Limb (tissue), 2 donors: ENCODE measurements at regions not wholly inside any gene's neighbourhood (a gene's known extent, or its start where the extent isn't known, plus 50 kb on each side); places are given as distances from the start of the nearest gene placed in this dataset.

Experiments used
- DNase-seq, 2 donors: peaks; one replicate each; pipeline ENCODE4 v3.0.0-alpha.2; 2016; ENCODE audit errors: extremely low spot score in 2 of 2

- DNase-seq = no peak
Measured at GRCh38 chr11:134524201-134524600, 112.2 kb upstream of the B3GAT1 start.

DNA sequence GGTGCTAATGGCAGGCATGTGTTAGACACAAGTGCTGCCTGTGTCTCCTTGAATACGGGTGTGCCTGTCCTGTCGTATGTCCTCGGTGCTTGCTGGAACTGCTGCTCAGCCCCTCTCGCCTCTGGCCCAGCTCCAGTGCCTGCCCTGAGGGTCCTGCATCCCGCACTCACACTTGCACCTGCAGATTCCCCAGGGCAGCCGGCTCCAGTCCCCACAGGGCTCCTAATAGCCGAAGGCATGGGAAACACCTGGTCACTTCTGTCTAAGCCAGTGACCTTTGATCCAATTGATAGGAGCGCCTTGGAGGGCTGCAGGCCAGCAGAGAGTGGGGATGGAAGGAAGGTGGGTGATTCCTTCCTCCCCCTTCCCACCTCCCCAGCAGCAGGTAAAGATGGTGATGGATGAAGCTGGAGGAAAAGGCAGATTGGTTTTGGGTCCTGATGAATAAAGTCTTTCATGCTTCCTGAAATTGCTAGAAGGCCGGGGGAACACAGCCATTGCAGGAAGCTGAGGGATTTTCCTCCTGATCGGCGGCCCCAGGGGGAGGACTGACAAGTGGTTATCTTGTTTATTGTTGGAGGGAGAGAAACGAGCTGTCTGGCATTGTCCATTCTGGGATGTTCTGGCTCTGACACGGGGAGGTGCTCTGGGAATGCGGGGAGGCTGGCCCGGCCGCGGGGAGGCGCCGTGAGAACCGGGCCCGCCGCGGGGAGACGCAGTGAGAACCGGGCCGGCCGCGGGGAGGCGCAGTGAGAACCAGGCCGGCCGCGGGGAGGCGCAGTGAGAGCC lies 110.9 kb upstream of the B3GAT1 start:
- no peak for DNase-seq

GRCh38 chr11:134521452-134522289 lies 109.6 kb upstream of the B3GAT1 start:
- no peak for DNase-seq

GRCh38 chr11:134521001-134521400 lies 109.0 kb upstream of the B3GAT1 start:
- no peak for DNase-seq

- peak in 1 of 2 donors; percentile 7 for DNase-seq
Measured at GRCh38 chr11:134519788-134520187, 107.7 kb upstream of the B3GAT1 start.

- no peak for DNase-seq
Measured at GRCh38 chr11:134519390-134519750, 107.3 kb upstream of the B3GAT1 start.

DNA sequence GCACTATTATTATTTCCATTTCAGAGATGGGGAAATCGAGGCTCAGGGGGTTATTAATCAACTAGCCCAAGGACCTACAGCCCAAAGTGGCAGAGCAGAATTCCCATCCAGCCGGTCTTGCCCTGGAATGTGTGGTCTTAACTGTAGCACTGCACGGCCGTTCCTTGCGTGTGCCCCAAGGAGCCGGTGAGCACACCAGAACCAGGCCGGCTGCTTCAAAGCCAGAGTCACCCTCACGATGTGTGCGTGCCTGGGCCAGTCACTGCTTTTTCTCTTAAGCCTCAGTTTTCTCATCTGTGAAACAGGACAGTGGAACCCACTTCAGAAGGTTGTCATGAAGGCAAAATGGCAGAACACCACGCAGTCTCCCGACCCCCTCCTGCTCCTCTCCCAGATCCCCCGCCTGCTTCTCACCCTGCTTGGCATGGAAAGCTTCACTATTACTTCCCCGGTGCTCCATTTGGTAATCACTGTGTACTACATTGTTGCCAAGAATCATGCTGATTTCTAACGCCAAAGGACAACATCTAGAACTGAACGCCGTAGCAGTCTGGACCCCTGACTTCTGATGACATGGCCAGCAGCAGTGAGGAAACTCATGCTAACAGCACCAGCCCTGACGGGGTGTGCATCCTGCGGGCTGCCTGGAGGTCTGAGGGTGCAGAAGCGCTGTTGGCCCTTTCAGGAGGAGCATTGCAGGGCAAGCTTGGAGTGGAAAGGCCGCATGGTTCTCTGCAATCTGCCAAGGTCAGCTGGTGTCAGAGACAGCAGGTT lies 106.8 kb upstream of the B3GAT1 start:
- DNase-seq = no peak

DNA sequence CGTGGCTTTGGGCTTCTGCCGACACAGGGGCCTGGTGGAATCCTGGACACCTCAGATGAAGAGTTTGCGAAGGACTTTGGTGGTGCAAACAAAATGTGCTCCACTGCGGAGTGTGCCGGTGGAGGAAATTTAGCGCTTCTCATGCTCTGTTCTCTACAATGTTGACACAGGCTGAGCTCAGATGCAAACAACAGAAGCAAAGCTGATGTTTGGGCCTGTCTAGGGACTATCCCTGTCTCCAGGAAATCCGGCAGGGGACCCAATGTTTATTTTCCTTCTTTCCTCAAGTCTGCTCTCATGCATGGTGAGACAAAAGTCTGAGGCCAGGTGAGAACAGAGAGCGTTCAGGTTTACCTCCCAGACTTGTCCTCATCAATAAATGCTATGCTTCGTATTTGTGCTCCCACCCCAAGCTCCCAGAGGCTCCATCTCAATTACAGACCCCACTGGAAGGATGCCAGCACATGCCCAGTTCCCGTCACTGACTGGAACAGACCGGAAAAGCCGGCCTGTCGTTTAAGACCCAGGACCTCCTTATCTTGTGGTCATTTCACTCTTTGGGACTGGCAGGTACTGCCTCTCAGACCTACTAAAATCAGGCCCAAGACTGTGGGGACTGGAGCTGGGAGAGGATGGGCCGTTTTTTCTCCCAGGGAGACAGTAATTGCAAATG lies 105.7 kb upstream of the B3GAT1 start:
- no peak for DNase-seq

DNA sequence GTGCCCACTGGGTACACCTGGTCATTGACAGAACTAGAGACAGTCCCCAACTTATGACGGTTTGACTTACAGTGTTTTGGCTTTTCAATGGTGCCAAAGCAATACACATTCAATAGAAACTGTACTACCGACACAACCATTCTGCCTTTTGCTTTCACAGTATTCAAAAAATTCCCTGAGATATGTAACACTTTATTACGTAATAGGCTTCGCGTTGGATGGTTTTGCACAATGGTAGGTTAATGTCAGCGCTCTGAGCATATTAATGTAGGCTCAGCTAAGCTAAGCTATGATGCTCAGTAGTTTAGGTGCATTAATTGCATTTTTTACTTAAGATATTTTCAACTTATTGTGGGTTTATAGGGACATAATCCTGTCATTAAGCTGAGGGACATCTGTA lies 105.1 kb upstream of the B3GAT1 start:
- DNase-seq = no peak

DNA sequence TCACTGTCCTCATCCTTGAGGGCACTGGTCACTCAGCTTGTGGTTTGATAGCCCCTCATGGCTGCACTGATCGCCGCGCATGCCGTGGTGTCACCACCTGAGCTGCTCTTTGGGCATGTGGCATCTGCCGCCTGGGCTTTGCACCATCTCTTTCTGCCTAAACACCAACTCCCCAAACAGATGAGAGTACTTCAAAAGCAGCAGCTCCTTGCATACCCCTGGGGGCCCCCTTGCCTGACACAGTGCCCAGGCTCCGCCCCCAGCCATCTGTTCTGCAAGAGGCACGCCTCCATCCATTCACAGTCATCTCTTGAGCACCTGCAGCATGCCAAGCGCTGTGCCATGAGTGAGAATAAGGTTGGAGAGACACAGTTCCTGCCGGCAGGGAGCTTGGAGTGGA lies 104.5 kb upstream of the B3GAT1 start:
- peak in 1 of 2 donors; percentile 65 for DNase-seq

GRCh38 chr11:134515081-134515960 lies 103.3 kb upstream of the B3GAT1 start:
- peak in 1 of 2 donors; percentile 18 for DNase-seq

- DNase-seq = peak in 1 of 2 donors; percentile 19
Measured at GRCh38 chr11:134514354-134514951, 102.4 kb upstream of the B3GAT1 start.

GRCh38 chr11:134513585-134514120 lies 101.6 kb upstream of the B3GAT1 start:
- peak in 1 of 2 donors; percentile 9 for DNase-seq

GRCh38 chr11:134512571-134513538 lies 100.8 kb upstream of the B3GAT1 start:
- DNase-seq = peak in 1 of 2 donors; percentile 20

DNA sequence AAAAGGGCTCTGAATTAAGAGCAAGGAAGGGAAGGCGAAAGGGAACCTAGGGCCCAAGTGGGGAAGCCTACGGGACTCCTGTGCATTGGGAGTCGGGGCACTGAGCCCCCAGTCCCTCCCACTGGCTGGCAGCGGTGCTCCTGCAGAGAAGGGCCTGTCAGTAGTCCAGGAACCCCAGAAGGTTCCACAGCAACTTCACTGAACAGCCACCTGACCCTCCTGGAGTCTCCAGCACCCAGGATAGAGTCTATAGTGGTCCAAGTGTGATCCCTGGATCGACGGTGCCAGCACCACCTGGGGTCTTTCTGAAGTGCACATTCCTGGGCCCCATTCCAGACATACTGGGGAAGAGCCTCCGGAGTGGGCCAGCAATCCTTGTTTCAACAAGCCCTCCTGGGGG lies 100.0 kb upstream of the B3GAT1 start:
- DNase-seq = peak in 1 of 2 donors; percentile 12

- DNase-seq = no peak
Measured at GRCh38 chr11:134511255-134511654, 99.2 kb upstream of the B3GAT1 start.

DNA sequence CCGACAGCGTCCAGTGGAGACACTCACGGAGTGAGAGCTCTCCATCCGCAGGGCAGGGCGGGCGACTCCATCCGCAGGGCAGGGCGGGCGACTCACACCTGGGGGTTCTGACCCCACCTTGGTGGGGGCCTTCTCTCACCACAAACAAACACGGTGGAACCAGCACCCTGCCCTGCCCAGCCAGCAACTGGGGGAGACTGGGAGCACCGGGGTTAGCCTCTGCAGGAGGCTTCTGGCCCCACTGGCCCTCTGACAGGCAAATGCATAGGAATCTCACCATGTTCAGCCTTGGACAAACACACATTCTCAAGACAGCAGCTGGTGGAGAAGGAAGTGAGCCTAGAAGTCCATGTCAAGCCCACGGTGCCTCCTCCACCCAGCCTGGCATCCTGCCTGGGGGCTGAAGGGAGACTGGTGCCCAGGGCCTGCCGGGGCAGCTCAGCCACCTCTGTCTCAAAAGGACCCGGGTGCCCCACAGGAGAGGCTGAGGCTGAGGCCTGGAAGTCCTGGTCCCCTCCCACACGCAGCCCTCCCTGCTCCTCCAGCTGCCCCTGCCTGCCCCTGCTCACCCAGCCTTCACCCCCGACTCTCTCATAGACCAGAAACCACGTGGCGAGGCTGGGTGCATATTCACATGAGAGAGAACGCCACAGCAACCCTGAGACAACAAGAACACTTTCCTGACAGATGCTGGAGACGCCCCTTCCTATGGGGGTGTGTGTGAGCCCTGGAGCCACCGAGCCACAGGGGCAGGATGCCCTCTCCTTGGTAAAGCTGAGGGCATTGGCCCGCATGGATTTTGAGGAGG lies 98.4 kb upstream of the B3GAT1 start:
- peak in 1 of 2 donors; percentile 26 for DNase-seq
